GM19324 (cell line): ENCODE measurements at regions not wholly inside any gene's neighbourhood (a gene's known extent, or its start where the extent isn't known, plus 50 kb on each side); places are given as distances from the start of the nearest gene placed in this dataset.

ENCODE experiments used
- ATAC-seq: cut with Tn5 transposase; IDR thresholded peaks from one replicate; pipeline ENCODE4 v1.9.1; 2021; ENCODE audit warnings: mild to moderate bottlenecking, moderate library complexity; ENCODE audit not compliant: unreplicated experiment, low FRiP score

- ATAC-seq = no peak
Observed at GRCh38 chr2:43040084-43040854, 186.1 kb downstream of the ZFP36L2 start.

GRCh38 chr2:43039376-43040080 is 186.9 kb downstream of the ZFP36L2 start:
- ATAC-seq = no peak

GRCh38 chr2:43038696-43039094 is 187.7 kb downstream of the ZFP36L2 start:
- ATAC-seq = no peak

GRCh38 chr2:43038034-43038695 is 188.2 kb downstream of the ZFP36L2 start:
- ATAC-seq = no peak

GRCh38 chr2:43035922-43036321 is 190.5 kb downstream of the ZFP36L2 start:
- ATAC-seq = no peak

- no peak for ATAC-seq
Observed at GRCh38 chr2:43034921-43035320, 191.5 kb downstream of the ZFP36L2 start.

GRCh38 chr2:43034242-43034619 is 192.2 kb downstream of the ZFP36L2 start:
- no peak for ATAC-seq

GRCh38 chr2:43033466-43034241 is 192.8 kb downstream of the ZFP36L2 start:
- no peak for ATAC-seq

- no peak for ATAC-seq
Observed at GRCh38 chr2:43033016-43033270, 193.5 kb downstream of the ZFP36L2 start.

GRCh38 chr2:43032213-43033015 is 194.0 kb downstream of the ZFP36L2 start:
- no peak for ATAC-seq

- ATAC-seq = no peak
Observed at GRCh38 chr2:43031471-43032212, 194.8 kb downstream of the ZFP36L2 start.

- no peak for ATAC-seq
Observed at GRCh38 chr2:43030551-43031307, 195.7 kb downstream of the ZFP36L2 start.

GRCh38 chr2:43029186-43029585 is 197.2 kb downstream of the ZFP36L2 start:
- no peak for ATAC-seq

GRCh38 chr2:43028188-43028587 is 198.2 kb downstream of the ZFP36L2 start:
- ATAC-seq = no peak

- ATAC-seq = no peak
Observed at GRCh38 chr2:43027097-43027873, 199.1 kb downstream of the ZFP36L2 start.

- ATAC-seq = no peak
Observed at GRCh38 chr2:43026426-43027096, 199.8 kb downstream of the ZFP36L2 start.

GRCh38 chr2:43025709-43026295 is 200.6 kb downstream of the ZFP36L2 start:
- no peak for ATAC-seq
